H1 (cell line): ENCODE measurements at regions not wholly inside any gene's neighbourhood (a gene's known extent, or its start where the extent isn't known, plus 50 kb on each side); places are given as distances from the start of the nearest gene placed in this dataset.

Experiments used
- GABPA ChIP-seq: IDR thresholded peaks from 2 replicates; pipeline ENCODE4 v1.6.1; 2011; ENCODE audit warnings: mild to moderate bottlenecking, low read length, moderate library complexity, borderline replicate concordance; ENCODE audit not compliant: insufficient read depth
- HDAC2 ChIP-seq, 2 experiments: fragments of 300-600 bp in 1 of 2; sonication (generic) in 1 of 2; IDR thresholded peaks; 2 replicates each; pipeline ENCODE4 v1.6.1; 2011 to 2012; ENCODE audit warnings: low read depth in 2 of 2, low read length in 2 of 2, mild to moderate bottlenecking in 2 of 2, moderate library complexity in 2 of 2, borderline replicate concordance in 1 of 2, inconsistent platforms in 1 of 2
- JUND ChIP-seq: IDR thresholded peaks from 2 replicates; pipeline ENCODE4 v1.6.1; 2011; ENCODE audit warnings: mild to moderate bottlenecking, improper control_type of control experiment, low read length
- POLR2A ChIP-seq, 2 experiments: IDR thresholded peaks; 1 replicate in 1 of 2; 2 replicates in 1 of 2; pipeline ENCODE4 v1.6.1; 2011; ENCODE audit warnings: low read depth in 2 of 2, low read length in 2 of 2, mild to moderate bottlenecking in 2 of 2; ENCODE audit errors: control extremely low read depth in 1 of 2
- POLR2AphosphoS5 ChIP-seq: IDR thresholded peaks from 2 replicates; pipeline ENCODE4 v1.6.1; 2011; ENCODE audit warnings: low read depth, low read length
- SP2 ChIP-seq: IDR thresholded peaks from 2 replicates; pipeline ENCODE4 v1.6.1; 2012; ENCODE audit warnings: mild to moderate bottlenecking, low read length, inconsistent platforms
- TAF1 ChIP-seq: IDR thresholded peaks from 2 replicates; pipeline ENCODE4 v1.6.1; 2011; ENCODE audit warnings: mild to moderate bottlenecking, low read depth, low read length

DNA sequence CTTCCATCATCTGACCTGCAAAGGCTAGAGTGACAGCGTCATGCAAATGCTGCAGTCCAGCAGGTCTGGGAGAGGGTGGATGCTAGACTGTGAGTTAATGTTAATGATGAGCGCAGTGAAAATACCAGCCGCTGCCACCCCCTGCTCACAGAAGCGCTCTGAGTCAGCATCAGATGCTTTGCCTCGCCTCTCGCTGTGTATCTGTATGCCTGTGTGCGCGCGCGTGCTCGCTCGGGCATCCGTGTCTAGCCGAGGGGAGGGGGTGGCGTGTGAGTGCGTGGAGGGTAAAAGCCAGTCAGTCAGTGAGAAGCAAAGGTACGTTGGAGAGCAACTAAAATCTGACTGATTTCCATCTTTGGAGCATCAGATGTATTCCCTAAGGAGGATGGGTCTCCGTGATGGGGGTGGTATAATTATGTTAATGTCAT lies 858.7 kb downstream of the USP25 start:
- no peak for TF ChIP-seq GABPA
- no peak for TF ChIP-seq JUND
- no peak for TF ChIP-seq TAF1
- no peak for TF ChIP-seq POLR2AphosphoS5
- TF ChIP-seq POLR2A (IDR thresholded peaks at IDR 0.05; ENCODE audit: control extremely low read depth in 1 of 2, low read depth in 2 of 2, low read length in 2 of 2) = no peak
- TF ChIP-seq HDAC2 (IDR thresholded peaks at IDR 0.05; ENCODE audit: borderline replicate concordance in 1 of 2, low read depth in 2 of 2, low read length in 2 of 2) = no peak
- TF ChIP-seq SP2 = no peak
